Globus pallidus (tissue), 1 donor: ENCODE measurements at regions not wholly inside any gene's neighbourhood (a gene's known extent, or its start where the extent isn't known, plus 50 kb on each side); places are given as distances from the start of the nearest gene placed in this dataset.

ENCODE experiments used
- DNase-seq: peaks from one replicate; pipeline ENCODE4 v3.0.0-alpha.2; 2015; ENCODE audit warnings: low spot score

DNA sequence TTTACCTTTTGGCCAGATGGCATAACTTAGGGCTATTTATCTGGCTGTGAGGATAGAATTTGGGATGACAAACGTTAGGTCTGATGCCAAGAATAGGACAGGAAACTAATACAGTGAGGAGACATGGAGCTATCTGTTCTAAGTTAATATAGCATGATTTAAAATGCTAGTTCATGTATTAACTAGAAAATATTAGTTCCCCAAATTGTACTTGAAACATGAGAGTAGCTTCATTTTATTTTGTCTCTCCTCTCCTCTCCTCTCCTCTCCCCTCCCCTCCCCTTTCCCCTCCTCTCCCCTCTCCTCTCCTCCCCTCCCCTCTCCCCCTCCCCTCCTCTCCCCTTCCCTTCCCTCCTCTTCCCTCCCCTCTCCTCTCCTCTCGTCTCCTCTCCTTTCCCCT, 101.1 kb upstream of the MYO16 start:
- DNase-seq: no peak

DNA sequence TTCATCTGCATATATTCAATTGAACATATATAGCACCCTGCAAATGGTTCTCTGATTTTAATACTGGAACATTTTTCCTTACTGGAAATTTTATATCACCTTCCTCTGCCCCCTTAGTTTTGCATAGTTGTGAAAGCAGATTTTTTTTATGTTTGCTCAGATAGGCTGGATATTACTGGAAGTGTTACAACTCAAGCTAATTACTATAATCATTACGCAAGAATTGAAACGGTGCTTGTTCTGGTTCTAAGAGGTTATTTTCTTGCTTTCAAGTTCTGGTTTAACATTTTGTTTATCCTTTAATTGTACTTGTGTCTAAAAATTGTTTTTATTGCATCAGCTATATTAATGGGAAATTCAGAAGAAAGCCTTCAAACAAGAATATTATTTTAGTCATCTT, 95.6 kb upstream of the MYO16 start:
- no peak for DNase-seq

DNA sequence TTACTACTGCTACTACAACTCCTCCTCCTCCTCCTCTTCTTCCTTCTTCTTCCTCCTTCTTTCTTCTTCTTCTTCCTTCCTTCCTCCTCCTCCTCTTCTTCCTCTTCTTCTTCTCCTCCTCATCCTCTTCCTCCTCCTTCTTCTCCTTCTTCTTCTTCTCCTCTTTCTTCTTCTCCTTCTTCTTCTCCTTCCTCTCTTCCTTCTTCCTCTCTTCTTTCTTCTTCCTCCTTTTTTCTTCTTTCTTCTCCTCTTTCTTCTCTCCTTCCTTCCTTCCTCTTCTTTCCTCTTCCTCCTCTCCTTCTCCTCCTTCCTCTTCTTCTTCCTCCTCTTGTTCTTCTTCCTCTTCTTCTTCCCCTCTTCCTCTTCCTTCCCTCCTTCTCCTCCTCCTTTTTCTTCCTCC, 94.7 kb upstream of the MYO16 start:
- DNase-seq: no peak

DNA sequence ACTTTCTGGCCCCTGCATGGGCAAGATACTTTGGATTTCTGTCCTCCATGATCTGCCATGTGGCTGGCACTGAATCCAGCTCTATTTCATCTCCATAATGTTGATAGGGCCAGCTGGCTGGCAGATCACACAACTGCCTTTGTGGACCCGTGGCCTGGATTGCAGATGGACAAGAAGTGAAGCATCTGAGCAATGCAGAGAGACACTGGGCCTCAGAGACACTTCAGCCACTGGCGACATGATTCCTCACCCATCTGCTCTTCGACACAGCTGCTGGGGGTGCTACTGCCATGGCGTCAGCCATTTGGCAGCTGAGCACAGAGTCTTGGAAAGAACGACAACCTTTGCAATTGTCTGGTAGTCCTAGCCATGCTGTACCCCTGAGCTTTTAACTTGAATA, 79.5 kb upstream of the MYO16 start:
- peak; percentile 24 for DNase-seq

DNA sequence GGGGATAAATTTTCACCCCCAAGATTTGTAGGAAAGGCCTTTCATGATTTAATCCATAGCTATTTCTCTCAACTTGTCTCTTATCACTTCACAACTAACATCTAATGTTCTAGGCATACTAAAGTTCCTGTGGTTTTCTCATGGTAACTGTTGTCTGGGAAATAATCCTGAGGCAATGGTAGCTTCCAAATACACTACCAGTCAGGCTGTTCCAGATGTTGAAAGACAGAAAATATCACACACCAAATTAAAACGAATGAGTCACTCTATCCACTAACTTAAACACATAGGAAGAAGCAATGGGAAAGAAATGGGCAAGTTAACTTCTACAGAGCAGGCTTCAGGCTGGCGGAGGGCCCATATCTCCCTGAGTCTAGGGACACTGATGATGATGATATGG, 77.7 kb upstream of the MYO16 start:
- DNase-seq: no peak

DNA sequence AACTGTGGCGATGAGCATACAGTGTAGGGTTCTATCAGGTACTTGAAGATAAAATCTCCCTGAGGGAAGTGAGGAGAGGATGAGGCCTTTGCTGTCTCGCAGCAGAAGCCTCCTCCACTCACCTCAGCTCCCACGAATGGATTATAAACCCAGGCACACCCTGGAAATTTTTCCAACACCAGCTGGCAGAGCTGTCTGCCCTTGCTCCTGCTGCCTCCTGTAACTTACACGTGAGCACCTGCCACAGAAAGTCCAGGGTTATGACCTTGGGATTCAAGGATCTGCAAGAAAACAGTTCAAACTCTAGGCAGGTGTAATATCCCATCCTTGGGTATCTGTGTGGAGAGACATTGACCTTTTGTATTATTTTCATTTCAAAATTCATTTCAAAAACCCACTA, 70.9 kb upstream of the MYO16 start:
- no peak for DNase-seq

DNA sequence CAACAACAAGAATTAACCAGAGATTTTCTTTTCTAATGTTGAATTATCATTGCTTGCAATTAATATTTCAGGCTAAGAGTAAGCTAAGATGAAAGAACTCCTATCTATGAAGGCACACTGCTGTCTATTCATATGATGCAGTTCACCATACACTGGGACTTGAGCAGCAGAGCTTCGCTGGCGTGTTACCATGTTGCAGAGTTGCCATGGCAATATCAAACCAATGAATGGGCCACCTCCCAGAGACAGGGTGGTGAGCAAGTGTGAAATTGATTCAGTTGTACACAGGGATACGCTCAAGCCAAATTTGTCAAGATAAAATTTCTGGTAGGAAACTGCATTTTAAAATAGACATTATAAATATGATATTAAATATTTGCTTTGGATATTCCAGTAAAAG, 69.3 kb upstream of the MYO16 start:
- DNase-seq: peak; percentile 2

DNA sequence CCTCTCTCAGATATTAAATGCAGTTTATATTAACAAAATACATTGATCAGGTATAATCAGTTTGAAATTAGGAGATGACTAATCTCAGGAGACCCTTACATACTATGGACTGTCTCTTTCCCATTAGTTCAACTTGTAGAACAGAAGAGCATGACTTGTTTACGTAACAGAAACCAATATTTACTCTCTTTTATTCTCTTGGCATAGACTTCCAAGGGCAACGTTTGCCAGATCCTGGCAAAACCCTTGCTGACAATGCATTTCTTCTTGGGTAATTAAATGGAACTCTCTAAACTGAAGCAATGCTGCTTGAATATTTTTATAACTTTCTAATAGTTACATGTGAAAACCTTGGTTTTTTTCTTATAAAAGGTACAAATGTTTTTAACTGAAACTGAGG, 68.3 kb upstream of the MYO16 start:
- DNase-seq: peak; percentile 4

DNA sequence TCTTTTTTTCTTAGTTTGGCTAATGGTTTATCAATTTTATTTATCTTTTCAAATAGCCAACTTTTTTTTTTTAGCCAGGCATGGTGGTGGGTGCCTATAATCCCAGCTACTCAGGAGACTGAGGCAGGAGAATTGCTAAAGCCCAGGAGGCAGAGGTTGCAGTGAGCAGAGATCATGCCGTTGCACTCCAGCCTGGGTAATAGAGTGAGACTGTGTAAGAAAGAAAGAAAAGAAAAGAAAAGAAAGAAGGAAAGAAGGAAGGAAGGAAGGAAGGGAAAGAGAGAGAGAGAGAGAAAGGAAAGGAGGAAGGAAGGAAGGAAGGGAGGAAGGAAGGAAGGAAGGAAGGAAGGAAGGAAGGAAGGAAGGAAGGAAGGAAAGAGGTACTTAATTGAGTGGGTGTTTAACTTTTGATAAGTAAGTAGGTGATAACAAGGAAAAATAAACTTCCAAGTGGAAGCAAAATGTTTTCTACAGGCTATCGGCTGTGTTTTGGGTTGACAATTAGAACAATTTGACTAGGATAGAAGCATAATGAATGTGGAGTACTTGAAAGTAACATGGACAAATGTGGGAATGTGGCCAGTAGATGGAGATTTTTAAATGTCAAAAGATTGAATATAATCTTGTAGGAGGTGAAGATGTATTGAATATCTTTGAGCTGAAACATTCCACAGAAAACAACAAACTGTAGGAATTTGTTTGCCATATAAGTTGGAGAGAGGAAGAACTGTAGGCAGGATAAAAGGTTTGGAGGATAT, 62.8 kb upstream of the MYO16 start:
- no peak for DNase-seq

DNA sequence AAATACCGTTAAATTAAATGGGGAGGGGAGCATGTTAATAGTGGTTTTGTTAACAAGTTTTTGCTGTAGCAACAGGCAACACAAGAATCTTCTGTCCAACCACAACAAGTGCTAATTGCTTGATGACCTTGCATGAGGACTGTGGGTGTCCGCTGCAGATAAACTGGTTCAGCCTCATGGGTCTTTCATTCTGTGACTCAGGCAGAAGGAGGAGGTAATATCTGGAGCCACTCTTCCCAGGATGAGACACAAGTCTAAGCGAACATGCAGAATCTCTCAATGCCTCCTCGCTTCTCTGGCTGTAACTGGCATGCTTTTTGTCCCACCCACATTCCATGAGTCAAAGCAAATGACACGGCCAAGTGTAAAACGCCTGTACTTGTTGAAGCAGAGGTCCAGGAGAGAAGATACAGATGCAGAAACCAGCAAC, 56.6 kb upstream of the MYO16 start:
- DNase-seq: no peak

DNA sequence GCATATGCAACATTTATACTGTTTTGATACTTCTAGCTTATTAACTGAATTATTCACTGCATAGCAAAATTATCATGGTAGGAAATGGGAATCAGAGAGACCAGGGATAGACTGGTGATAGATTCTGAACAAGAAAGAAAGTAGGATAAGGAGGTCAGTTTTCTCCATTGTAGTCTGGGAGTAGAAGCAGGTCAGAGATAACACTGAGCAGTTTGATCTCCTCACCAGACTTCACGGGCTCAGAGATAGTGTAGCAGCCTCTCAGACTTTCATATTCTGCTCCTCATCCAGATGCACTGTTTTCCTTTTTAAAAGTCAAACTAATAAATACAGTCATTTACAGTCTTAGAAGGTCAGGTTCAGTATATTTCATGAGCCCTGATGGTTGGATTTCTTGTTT, 56.0 kb upstream of the MYO16 start:
- no peak for DNase-seq

DNA sequence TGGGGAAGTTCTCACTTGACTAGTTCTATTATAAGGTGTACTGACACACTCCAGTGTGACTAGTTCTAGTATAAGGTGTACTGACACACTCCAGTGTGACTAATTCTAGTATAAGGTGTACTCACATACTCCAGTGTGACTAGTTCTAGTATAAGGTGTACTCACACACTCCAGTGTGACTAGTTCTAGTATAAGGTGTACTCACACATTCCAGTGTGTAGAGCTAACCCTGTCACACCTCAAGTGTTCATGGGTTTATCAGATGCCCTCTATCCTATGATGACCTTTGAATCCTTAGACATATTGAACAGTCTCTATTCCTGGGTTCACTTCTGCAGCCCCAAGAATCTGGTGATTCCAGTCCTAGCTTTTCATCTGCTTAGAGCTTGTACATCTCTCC, 54.6 kb upstream of the MYO16 start:
- no peak for DNase-seq

DNA sequence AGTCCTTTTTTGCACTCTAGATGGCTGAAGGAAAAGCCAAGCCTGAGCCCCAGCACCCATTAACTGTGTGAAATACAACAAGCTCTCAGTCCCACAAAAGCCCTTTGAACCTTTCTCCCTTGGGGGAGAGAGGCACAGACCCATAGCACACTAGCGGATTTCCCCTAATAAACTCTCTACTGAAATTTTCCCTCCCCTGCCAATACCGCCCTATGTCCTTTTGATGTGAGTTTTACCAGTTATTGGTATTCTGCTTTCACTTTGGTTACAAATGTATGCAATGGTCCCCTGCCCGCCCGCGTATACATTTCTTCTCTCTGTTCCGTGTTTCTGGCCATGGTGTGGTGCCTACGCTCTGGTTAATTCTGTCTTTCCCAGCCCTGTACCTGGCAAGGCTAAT, 54.0 kb upstream of the MYO16 start:
- DNase-seq: no peak
